Caki2 (cell line): ENCODE measurements at regions not wholly inside any gene's neighbourhood (a gene's known extent, or its start where the extent isn't known, plus 50 kb on each side); places are given as distances from the start of the nearest gene placed in this dataset.

Experiments used
- DNase-seq: peaks from one replicate; pipeline ENCODE4 v3.0.0-alpha.2; 2015; ENCODE audit warnings: low read depth
- in situ Hi-C: cut with HindIII; loops from 2 replicates; pipeline ENCODE4 v1.10.0; 2016; ENCODE audit warnings: low sequenced_read_pairs, low pct_unique_long_range_greater_than_20kb, mixed read lengths

DNA sequence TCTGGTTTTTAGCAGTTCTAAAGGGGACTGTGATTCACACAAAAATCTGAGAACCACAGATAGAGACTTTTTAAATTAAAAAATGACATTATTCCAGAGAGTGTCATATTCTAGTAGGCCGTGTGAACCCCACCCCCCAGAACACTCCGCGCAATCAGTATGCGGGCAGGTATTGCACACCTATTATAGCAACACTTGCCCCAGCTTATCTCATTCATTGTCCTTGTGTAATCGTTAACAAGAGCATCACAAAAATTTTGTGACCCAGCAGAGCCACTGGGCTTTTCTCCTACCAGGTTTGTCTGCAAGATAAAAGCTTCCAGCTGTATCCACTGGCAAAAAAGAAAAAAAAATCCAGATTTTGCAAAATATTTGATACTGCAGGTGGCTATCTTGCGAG, 394.1 kb upstream of the SMIM31 start:
- in situ Hi-C loops, result no loop called here
- DNase-seq, result no peak

DNA sequence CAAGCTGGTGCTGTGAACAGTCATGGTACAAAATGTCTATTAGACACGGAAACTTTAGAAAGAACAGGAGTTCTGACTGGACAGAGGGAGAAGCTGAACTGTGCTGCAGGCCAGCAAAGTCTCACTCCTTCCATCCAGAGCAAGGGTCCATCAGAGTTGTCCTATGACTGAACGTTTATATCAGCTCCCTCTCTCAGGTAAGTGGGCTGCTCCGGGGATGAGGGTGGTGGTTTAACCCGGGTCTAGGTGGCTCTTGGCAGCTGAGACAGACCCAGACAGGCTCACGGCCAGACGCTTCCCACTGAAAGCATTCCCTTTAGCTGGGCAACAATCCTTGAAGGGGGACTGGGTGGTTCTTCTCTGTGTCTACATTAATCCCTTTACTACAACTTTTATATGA, 385.0 kb upstream of the SMIM31 start:
- in situ Hi-C loops, result no loop called here
- no peak for DNase-seq

DNA sequence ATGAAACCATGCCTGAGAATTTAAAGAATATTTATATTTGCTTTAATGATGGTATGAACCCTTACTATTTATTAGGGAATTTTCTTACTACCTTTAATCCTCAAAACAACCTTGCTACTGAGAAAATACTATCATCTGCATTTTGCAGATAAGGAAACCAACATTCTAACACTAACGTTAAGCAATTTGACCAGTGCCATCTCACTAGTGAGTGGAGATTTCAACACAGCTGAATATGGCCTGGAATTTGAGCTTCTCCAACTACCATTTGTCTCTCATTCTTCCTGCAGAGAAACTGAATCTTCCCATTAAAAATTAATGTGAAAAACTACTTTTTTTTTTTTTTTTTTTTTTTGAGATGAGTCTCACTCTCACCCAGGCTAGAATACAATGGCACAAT, 380.9 kb upstream of the SMIM31 start:
- no peak for DNase-seq
- in situ Hi-C loops, result no loop called here

DNA sequence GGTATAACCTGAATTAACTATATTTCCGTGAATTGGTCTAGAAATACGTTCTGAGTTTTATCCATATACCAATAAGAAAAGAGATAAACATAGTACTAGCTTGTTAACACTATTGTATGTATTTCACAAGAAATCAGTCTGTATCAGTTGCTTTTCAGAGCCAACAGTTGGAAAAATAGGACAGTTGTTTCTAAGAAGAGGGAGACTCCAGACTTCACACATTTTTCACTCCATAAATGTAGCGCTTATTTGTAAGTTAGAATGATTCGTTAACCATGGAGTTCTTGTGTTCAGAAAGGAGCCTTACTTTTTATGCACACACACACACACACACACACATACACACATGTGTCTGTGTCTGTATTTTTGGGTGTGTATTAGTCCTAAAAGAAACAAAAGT, 376.7 kb upstream of the SMIM31 start:
- in situ Hi-C loops, result no loop called here
- no peak for DNase-seq

DNA sequence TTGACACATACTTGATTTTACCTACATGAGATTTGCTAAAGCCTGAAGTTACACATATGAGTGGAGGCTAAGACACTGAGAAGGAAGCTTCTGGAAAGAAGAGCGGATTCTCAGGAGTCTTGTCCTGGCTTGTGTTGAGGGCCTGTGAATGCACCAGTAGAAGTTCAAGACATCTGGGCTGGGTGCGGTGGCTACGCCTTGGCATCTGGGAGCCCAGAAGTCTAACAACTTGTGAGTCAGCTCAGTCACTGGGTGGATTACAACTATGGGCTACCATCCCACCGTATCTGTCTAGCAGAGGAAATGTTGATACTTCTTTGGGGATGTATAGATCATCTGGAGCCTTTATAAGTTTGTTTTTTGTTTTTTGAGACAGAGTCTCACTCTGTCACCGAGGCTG, 375.6 kb upstream of the SMIM31 start:
- DNase-seq, result no peak
- in situ Hi-C loops, result no loop called here

DNA sequence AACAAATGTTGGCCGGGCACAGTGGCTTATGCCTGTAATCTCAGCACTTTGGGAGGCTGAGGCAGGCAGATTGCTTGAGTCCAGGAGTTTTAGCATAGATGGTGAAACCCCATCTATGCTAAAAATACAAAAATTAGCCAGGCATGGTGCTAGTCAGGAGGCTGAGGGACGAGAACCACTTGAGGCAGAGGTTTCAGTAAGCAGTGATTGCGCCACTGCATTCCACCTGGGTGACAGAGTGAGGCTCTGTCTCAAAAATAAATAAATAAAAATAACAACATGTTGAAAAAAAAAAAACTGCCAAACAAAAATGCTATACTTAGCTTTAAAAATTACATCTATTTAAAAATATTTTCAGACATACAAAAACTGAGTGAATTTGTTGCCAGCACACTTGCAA, 374.2 kb upstream of the SMIM31 start:
- no peak for DNase-seq
- in situ Hi-C loops, result no loop called here

DNA sequence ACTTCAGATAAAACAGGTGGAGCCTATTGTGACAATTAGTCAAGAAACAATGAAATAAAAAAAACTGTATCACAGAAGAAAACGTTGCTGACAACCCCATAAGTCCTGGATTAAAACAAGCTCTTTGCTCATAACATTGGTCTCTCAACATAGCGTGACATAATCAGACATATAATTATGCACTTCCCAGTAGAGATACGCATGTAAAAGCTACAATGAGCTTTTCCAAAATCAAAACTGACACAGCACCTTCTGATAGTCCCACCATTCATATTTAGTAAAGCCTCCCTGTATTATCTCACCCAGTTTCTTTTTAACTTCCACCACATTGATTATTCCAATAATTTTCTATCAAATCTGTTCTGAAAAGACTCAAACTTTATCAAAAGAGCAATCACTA, 372.1 kb upstream of the SMIM31 start:
- DNase-seq, result no peak
- in situ Hi-C loops, result no loop called here

DNA sequence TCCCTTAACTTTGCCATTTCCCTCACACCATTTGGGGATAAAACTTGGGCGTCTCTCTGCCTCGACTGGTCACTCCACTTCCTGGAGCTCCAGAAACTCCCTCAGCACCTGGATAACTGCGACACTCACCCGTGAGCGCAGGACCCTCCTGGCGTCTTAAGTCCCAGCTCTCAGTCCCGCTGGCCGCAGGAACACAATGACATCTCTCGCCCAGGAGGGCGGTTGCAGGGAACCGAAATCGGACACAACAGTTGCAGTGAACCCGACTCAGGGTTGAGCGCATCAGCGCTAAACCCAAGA, 370.9 kb upstream of the SMIM31 start:
- no peak for DNase-seq
- in situ Hi-C loops, result no loop called here

DNA sequence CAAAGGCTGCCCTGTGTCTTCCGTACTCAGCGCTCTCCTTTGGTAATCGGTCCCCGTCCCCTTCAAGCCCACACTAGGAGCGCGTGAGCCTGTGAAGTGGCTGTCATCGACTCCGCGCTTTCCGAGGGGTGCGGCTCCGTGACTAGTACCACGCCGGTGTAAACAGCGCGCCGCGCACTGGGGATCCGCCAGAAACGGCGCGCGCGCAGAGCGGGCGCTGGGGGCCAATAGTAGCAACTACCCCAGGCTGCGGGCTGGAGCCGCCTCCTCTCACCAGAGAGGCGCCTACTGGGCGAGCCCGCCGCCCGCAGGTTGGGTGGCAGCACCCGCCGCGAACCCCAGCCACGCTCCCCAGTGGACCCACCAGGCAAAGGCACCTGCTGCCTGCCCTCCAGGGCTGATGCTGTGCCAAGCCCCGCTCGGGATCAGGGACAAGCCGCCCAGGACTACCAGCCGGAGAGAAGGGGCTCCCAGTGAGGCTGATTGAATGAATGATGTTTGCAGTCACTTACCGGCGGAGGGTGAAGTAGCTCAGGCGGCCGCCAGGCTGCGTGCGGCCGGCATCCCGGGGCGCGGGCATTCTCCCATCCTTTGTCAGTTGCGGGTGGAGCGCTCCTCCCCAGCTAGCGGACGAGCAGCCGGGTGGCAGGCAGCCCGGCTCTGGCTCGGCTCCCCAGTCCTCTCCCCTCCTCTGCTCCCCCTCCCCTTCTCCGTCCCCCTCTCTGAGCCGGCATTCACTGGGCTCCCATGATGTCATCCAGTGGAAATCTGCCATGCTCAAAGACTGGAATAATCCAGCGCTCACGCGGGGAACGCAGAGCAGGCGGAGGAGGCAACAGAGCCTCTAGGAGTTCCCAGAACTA, 370.3 kb upstream of the SMIM31 start:
- no peak for DNase-seq
- in situ Hi-C loops, result no loop called here

DNA sequence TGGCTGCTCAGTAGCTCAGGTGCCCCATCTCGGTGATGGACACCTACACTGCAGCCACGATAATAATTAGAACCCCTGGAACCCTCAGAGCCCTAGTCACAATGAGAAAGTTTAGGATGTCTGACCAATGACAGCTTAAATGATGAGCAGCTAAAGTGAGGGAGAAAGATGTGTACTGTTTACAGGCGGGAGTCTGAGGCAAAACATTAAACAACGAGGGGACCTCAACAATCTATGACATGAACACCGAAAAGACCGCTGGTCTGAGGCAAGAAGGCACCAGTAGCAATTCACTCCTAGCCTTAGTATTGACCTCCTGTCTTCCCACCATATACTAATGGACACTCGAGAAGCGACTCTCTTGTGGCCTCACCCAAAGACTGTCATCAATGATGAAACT, 369.5 kb upstream of the SMIM31 start:
- no peak for DNase-seq
- in situ Hi-C loops, result no loop called here

DNA sequence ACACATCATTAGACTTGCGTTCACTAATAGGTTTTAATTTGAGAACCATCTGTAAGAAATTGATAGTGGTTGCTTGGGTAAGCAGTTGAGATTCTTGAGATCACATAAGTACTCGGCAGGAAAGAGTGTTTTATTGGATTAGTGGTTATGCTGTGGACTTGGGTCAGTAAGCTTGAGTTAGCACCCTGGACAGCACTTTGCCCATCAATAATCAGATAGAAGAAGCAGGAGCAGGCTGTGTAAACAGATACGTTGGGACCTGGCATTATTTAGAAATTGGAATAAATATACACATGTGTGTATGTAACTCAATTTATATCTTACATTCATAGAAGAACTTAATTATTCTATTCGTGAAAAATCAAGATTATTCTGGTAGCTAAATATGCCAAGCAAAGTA, 357.5 kb upstream of the SMIM31 start:
- no peak for DNase-seq
- in situ Hi-C loops, result no loop called here

DNA sequence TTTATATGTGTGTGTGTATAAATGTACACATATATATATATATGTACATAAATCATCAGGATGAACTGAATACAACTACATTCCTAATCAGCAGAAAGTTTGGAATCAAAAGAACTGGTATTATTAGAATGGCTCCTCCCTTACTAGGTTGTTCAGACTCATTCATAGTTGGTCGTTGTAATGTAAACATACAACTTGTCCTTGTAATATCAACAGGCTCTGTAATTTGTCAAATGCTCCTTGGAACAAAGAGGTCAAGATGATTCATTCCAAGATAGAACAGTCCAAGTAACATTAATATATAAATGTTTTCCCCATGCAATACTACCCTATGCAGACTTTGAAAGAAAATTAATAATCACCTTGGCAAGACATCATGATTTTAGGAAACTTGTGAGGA, 351.4 kb upstream of the SMIM31 start:
- no peak for DNase-seq
- in situ Hi-C loops, result no loop called here

DNA sequence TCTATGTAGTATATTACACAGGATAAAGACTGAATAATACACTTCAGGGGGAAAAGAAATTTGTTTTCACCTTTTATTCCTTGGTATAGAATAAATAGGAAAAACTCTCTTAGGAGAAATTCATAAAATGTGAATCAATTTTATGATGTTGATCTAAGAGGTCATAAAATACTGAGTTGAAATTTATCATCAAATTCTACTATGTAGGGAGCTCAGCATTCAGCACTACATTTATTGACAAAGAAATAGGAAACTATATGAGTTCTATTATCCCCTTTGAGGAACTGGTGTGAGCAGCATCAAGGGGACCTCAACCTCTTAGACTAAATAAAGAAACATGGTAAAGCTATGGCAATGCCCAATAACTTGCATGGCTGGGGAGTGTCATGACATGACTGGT, 348.2 kb upstream of the SMIM31 start:
- no peak for DNase-seq
- in situ Hi-C loops, result no loop called here

DNA sequence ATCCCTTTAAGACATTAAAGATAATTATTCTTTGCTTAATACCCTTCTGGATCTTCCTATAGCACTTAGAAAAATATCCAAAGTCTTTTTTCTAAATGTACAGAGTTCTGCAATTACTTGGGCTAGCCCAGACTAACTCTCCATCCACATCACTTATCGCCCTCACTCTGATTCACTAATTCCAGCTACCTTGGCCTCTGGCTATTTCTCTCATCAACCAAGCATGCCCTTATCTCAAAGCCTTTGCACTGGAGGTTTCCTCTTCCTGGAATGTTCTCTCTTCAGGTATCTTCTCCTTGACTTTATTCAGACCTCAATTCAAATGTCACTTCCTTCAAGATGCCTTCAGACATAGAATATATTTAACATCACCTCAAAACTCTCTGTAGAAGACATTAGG, 345.1 kb upstream of the SMIM31 start:
- in situ Hi-C loops, result no loop called here
- DNase-seq, result no peak

DNA sequence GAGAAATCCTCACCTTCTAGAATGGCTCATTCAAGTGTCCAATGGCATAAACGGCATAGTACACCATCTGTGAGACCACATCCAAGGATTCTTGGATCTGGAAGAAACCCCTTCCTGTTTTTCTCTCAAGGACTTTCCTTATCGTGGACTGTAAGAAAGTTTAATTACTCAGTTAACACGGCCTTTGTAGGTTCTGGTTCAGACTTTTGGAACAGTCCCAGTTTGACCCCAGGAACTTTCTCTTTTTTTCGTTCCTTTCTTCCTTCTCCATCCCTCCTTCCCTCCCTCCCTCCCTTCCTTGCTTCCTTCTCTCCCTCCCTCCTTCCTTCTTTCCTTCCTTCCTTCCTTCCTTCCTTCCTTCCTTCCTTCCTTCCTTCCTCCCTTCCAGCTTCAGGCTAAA, 343.5 kb upstream of the SMIM31 start:
- no peak for DNase-seq
- in situ Hi-C loops, result no loop called here

DNA sequence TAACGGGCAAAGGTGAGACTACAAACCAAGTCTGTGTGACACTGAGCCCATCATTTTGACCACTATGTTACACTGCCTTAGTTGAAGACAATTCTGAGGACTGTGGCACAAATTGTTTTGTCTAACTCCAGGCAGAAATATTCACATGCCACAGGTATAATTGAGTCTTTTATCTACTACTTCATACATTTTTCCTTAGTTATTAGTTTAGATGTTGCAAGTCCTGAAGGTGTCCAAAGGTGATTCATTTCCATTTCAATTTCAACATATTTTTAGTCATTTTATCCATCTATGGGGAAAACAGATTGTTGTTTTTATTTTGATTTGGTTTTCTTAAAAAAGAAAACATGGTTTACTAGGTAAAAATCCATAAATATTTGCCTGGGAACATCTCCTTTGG, 341.7 kb upstream of the SMIM31 start:
- DNase-seq, result no peak
- in situ Hi-C loops, result no loop called here

DNA sequence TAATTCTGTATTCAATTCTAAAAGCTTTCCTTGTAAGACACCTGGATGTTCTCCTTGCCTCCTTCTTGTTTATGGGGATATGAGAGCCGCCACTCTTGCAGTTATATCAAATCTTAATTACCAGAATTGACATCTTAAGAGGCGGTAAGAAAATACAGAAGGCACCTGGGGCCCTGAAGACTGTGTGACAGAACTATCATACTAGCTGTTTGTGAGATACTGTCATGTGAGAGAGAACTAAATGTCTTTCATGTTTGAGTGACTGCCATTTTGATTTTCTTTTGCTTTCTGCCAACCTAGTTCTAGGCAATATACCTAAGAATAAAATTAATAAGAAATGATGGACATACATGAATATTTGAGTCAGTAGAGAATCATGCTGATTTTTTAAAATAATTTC, 340.2 kb upstream of the SMIM31 start:
- in situ Hi-C loops, result no loop called here
- no peak for DNase-seq

DNA sequence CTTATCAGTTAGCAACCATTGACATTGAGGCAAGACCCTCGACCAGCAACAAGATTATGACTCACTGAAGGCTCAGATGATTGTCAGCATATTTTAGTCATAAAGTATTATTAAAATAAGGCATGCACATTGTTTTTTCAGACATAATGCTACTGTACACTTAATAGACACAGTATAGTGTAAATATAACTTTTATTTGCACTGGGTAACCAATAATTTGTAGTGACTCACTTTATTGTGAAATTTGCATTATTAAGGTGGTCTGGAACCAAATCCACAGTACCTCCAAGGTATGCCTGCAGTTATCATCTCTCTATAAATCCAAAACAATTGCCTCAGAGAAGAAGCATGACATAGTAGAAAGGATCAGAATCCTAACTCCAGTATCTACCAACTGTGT, 330.1 kb upstream of the SMIM31 start:
- no peak for DNase-seq
- in situ Hi-C loops, result no loop called here

DNA sequence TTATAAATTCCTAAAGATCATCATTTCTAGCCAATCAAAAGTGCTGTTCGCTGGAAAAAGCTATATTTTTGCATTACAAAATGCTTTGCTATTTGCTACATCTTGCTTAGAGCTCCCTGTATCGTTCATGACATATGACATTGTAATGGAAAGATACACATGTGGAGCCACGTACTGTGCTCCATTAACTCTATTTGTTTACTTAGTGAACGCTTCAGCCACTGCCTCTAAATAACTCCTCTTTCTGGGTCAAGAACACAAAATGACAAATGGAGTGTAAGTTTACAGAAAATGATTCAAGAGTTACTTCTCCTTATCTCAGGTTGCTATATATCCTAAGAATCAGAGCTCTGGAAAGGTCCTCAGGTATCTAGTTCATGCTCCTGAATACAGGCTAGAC, 329.1 kb upstream of the SMIM31 start:
- in situ Hi-C loops, result no loop called here
- peak; percentile 53 for DNase-seq

DNA sequence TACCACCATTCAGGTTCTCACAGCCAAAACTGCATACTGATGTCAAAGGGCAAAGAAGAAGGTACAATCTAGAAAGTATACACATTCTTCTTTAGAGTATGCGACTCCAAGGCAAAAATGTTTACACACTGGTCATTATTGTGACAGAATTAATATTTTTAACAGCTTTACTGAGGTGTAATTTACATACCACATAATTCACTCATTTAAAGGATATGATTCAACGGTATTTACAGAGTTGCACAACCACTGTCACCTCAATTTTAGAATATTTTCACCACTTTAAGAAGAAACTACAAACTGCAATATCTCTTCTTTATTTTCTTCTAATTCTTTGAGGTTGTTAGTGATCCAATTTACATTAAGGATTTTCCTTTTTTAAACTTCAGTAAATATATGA, 325.4 kb upstream of the SMIM31 start:
- in situ Hi-C loops, result no loop called here
- DNase-seq, result no peak

DNA sequence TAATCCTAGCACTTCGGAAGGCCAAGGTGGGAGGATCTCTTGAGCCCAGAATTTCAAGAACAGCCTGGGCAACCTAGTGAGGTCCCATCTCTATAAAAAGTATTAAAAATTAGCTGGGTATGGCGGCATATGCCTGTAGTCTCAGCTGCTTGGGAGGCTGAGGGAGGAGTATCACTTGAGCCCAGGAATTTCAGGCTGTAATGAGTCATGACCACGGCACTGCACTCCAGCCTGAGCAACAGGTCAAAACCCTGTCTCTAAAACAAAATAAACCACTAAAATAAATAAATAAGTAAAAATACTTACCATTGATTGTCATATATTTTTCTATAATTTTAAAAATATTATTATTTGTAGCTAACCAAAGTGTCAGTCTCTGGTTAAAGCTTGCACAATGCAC, 315.6 kb upstream of the SMIM31 start:
- in situ Hi-C loops, result no loop called here
- DNase-seq, result peak; percentile 14
